Stimulated activated CD4-positive, alpha-beta T cell treated with anti-CD3 and anti-CD28 coated beads, Interleukin-12 subunit alpha, Interleukin-12 subunit beta, amount 100 ng/mL, for 4 hours (primary cell): ENCODE measurements at regions not wholly inside any gene's neighbourhood (a gene's known extent, or its start where the extent isn't known, plus 50 kb on each side); places are given as distances from the start of the nearest gene placed in this dataset.
"Not testable (repeated sequence)": the region's sequence is repeated elsewhere in the genome, so short reads cannot be mapped to it uniquely, and the experiment has no call there.

ENCODE experiments used
- DNase-seq: peaks from one replicate; pipeline ENCODE4 v3.0.0-alpha.2; 2020

GRCh38 chr4:138420471-138420870 lies 178.3 kb upstream of the SLC7A11 start:
- no peak for DNase-seq

- DNase-seq, result no peak
These were observed 172.1 kb upstream of the SLC7A11 start for GRCh38 chr4:138414202-138414601.

- DNase-seq, result no peak
These were observed 171.1 kb upstream of the SLC7A11 start for GRCh38 chr4:138413273-138413672.

GRCh38 chr4:138412847-138413246 lies 170.7 kb upstream of the SLC7A11 start:
- DNase-seq, result no peak

- no peak for DNase-seq
These were observed 168.1 kb upstream of the SLC7A11 start for GRCh38 chr4:138410266-138410665.

GRCh38 chr4:138409670-138410069 lies 167.5 kb upstream of the SLC7A11 start:
- DNase-seq, result no peak

- no peak for DNase-seq
These were observed 166.6 kb upstream of the SLC7A11 start for GRCh38 chr4:138408758-138409157.

- no peak for DNase-seq
These were observed 165.2 kb upstream of the SLC7A11 start for GRCh38 chr4:138407329-138407728.

GRCh38 chr4:138406876-138407275 lies 164.7 kb upstream of the SLC7A11 start:
- DNase-seq, result no peak

- no peak for DNase-seq
These were observed 163.9 kb upstream of the SLC7A11 start for GRCh38 chr4:138405934-138406567.

- DNase-seq, result no peak
These were observed 163.3 kb upstream of the SLC7A11 start for GRCh38 chr4:138405466-138405891.

- no peak for DNase-seq
These were observed 162.7 kb upstream of the SLC7A11 start for GRCh38 chr4:138404801-138405200.

- DNase-seq, result no peak
These were observed 162.1 kb upstream of the SLC7A11 start for GRCh38 chr4:138404251-138404650.

GRCh38 chr4:138401334-138401733 lies 159.2 kb upstream of the SLC7A11 start:
- DNase-seq, result no peak

- DNase-seq, result no peak
These were observed 158.4 kb upstream of the SLC7A11 start for GRCh38 chr4:138400543-138400942.

- DNase-seq, result no peak
These were observed 157.9 kb upstream of the SLC7A11 start for GRCh38 chr4:138400066-138400465.

GRCh38 chr4:138399081-138399480 lies 156.9 kb upstream of the SLC7A11 start:
- no peak for DNase-seq

GRCh38 chr4:138398322-138398721 lies 156.2 kb upstream of the SLC7A11 start:
- DNase-seq, result no peak

GRCh38 chr4:138393886-138394610 lies 151.9 kb upstream of the SLC7A11 start:
- DNase-seq, result no peak

- no peak for DNase-seq
These were observed 150.7 kb upstream of the SLC7A11 start for GRCh38 chr4:138392751-138393308.

GRCh38 chr4:138389976-138390685 lies 148.0 kb upstream of the SLC7A11 start:
- DNase-seq, result no peak

- DNase-seq, result no peak
These were observed 132.8 kb upstream of the SLC7A11 start for GRCh38 chr4:138374947-138375346.

- no peak for DNase-seq
These were observed 125.8 kb upstream of the SLC7A11 start for GRCh38 chr4:138367942-138368341.

GRCh38 chr4:138352446-138352845 lies 110.3 kb upstream of the SLC7A11 start:
- not testable (repeated sequence) for DNase-seq
